HG03575 (cell line): ENCODE measurements at regions not wholly inside any gene's neighbourhood (a gene's known extent, or its start where the extent isn't known, plus 50 kb on each side); places are given as distances from the start of the nearest gene placed in this dataset.

Source experiments
- ATAC-seq: cut with Tn5 transposase; IDR thresholded peaks from one replicate; pipeline ENCODE4 v1.9.1; 2021; ENCODE audit not compliant: unreplicated experiment, insufficient number of reproducible peaks, low FRiP score; ENCODE audit errors: extremely low read depth

- ATAC-seq: no peak
These were observed 866.0 kb downstream of the BRD1 start for GRCh38 chr22:48961705-48962104.

DNA sequence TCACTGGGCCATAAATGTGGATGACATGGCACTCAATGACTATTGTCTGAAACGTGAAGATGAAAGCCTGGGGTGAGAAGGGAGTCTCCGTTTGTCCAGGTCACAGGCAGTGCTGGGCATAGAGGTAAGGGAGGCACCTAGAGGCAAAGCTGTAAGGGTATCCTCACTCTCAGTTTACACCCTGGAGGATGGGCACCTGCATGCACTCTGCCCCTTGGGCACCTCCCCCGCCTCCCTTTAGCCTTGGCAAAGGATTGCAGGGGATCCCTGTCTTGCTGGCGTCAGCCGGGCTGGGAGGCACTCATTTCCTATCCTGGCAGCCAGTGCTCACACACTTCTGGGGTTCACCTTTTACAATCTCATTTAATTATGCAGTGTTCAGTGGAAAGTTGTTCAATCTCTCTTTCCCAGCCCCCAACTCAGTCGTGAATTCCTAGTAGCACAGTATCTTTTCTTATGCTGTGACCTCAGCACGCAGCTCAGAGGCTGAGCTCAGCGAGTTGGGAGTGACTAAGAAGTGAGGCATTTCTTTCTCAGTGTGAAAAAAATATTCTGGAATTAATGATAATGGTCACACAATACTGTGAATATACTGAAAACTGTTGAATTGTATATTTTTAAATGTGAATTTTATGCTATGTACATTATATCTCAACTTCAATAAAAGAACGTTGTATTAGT, 866.6 kb downstream of the BRD1 start:
- ATAC-seq: no peak

GRCh38 chr22:48960576-48960975, 867.1 kb downstream of the BRD1 start:
- no peak for ATAC-seq

GRCh38 chr22:48959496-48959895, 868.2 kb downstream of the BRD1 start:
- no peak for ATAC-seq

DNA sequence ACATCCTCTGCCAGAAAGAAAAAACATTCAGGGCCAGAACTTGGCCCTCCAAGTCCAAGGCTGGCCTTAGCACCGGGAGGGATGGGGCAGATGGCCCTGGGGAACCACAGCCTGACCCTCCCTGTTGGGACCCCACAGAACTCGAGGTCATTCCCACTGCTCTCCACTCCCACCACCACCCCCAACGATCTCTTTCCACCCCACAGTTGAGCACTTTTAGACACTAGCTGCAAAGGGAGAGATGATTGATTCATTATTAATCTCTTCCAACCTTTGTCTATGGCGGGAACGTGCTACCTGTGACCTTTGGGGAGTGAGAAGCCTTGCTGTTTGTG, 869.7 kb downstream of the BRD1 start:
- ATAC-seq: no peak

- no peak for ATAC-seq
These were observed 870.2 kb downstream of the BRD1 start for GRCh38 chr22:48957311-48957986.

DNA sequence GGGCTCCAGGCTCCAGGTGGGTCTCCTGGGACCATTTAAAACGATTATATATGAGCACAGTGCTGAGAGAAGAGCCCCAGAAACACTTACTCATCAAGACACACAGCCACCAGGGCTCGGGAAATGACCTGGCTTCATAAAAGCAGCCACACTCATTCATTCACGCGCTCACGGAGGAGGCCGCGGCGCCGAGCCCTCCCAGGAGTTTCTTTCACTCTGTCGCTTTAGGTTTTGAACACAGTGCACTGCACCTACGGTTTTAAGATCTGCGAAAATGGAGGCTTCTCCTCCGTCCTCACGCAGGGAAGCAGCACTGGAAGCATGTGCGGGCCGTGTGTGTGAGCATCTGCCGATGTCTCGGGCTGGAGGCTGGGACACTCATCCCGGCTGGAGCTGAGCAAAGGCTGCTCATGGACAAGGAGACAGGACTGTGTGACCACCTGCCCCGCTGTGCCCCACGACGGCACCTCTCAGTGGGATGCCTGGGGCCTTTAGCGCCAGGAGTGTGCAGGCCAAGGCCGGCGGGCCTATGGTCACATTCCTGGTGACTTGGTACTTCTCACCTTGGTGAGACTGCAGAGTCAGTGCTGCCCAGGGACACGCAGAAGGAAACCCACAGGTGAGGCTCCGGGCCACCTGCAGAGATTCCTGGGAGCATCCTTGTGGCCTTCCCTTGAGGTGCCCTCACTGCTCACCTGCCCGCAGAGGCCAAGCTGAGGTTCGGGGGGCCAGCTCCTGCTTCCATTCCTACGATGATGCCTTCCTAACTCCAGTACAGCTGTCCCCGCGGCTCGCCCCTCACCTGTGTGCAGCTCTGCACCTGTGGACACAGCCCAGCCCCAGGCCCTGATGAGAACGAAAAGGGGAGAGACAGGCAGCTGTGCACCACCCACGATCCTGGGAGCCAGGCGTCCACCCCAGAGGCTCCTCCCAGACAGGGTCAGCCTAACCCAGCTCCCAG, 872.0 kb downstream of the BRD1 start:
- no peak for ATAC-seq

DNA sequence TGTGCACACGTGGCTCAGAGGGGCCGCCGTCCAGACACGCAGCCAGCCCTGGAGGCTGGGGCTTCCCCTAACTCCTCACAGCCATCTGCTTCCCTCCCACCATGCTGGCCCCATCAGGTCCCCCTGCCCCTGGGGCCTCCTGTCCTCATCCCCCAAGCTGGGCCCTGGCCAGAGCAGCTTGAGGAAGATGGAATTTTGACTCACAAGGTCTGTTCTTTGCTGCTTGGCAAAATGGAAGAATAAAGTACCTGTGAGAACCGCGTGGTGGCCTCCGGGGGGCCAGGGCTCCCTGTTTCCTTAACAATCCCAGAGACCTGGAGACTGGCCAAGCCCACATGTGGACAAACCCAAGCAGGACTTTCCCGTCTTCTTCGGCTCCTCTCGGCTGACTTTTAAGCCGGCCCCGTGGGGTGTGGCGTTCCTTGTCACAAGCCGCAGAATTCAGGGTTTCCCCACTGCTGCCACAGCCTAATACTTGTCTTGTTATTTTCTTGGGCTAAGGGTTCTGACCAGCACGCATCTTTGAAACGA, 872.8 kb downstream of the BRD1 start:
- ATAC-seq: no peak

DNA sequence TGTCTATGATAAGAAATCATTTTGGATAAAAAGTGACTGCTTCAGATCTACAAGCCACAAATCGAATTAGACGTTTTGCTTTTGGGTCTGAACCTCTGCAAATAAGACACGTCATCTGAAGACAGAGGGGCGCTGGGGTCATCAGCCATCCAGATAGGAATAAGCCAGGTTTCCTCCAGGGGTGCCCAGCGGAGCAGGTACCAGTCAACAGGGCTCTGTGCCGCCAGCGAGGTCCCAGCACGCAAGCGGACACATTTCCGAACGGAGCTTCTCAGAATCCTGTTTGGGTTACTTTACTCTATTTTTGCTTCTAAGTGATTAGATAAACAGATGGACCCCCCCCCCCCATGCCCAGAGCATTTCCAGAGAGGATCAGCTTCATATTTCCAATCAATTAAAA, 873.8 kb downstream of the BRD1 start:
- ATAC-seq: no peak

- no peak for ATAC-seq
These were observed 874.5 kb downstream of the BRD1 start for GRCh38 chr22:48953103-48953720.

GRCh38 chr22:48952256-48953102, 875.2 kb downstream of the BRD1 start:
- no peak for ATAC-seq

DNA sequence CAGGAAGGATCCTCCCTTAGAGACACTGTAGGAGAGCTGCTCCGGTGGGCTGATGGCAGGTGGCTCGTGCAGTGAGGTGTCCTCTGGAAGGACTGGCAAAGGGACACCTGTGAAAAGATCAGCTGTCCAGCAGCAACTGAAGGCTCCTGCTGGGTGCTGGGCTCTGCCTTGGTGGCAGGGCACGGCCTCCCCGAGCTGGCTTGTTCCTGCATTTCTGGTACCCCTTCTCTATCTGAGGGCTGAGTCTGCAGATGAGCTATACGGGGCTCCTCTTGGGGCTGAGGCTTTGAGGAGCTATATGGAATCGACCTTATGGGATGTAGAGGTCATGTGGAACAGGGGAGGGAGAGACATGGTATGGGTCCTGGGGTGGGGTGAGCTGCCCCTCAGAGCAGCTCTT, 875.8 kb downstream of the BRD1 start:
- ATAC-seq: no peak

- ATAC-seq: no peak
These were observed 877.3 kb downstream of the BRD1 start for GRCh38 chr22:48950151-48950915.

- no peak for ATAC-seq
These were observed 878.1 kb downstream of the BRD1 start for GRCh38 chr22:48949375-48950149.

- ATAC-seq: no peak
These were observed 879.0 kb downstream of the BRD1 start for GRCh38 chr22:48948575-48949170.

- ATAC-seq: no peak
These were observed 880.0 kb downstream of the BRD1 start for GRCh38 chr22:48947636-48948035.
